A549 (cell line): ENCODE measurements at regions not wholly inside any gene's neighbourhood (a gene's known extent, or its start where the extent isn't known, plus 50 kb on each side); places are given as distances from the start of the nearest gene placed in this dataset.

Experiments used
- ATAC-seq, 2 experiments: fragments of 200-7000 bp in 1 of 2; fragments of >200 bp in 1 of 2; cut with Nextera tagmentation in 1 of 2; cut with Tn5 transposase in 1 of 2; 3 replicates each; pipeline versions ENCODE4 v1.8.0 to v1.9.1; 2018 to 2020; ENCODE audit warnings: mild to moderate bottlenecking in 1 of 2, moderate library complexity in 1 of 2
- CTCF ChIA-PET: fragments of 300-600 bp; sonication (Branson Sonifier 250); formaldehyde crosslinking; extraction: SDS; loops from one replicate; lab custom pipeline; 2021; ENCODE audit warnings: antibody characterized with exemption, inconsistent platforms; lab: Yijun Ruan, JAX
- POLR2A ChIA-PET: fragments of 350-600 bp; formaldehyde crosslinking; extraction: SDS; loops from one replicate; lab custom pipeline; 2021; ENCODE audit warnings: antibody characterized with exemption, inconsistent platforms; lab: Yijun Ruan, JAX
- DNase-seq, 2 experiments: peaks; one replicate each; pipeline versions ENCODE4 v3.0.0 to v3.0.0-alpha.2; 2011 to 2016; ENCODE audit warnings: low read depth in 1 of 2, low spot score in 1 of 2
- FAIRE-seq: peaks from 2 replicates; lab custom pipeline; 2011; peaks lifted over from hg19 to GRCh38; lab: Jason Lieb, UNC
- H3K27ac ChIP-seq, 2 experiments: fragments of >200 bp; sonication (Bioruptor Twin); formaldehyde crosslinking; 3 replicates each; pipeline ENCODE4 v1.5.1; 2016 to 2017
- H3K4me1 ChIP-seq: fragments of >200 bp; sonication (Bioruptor Twin); formaldehyde crosslinking; 3 replicates; pipeline ENCODE4 v1.6.1; 2016
- H3K4me2 ChIP-seq: fragments of >200 bp; sonication (Bioruptor Twin); formaldehyde crosslinking; 3 replicates; pipeline ENCODE4 v1.6.1; 2016
- H3K4me3 ChIP-seq: fragments of >200 bp; sonication (Bioruptor Twin); formaldehyde crosslinking; 3 replicates; pipeline ENCODE4 v1.5.1; 2016
- H3K9me3 ChIP-seq: fragments of >200 bp; sonication (Bioruptor Twin); formaldehyde crosslinking; 3 replicates; pipeline ENCODE4 v1.6.1; 2016
- CBX8 ChIP-seq: fragments of 200-600 bp; sonication (generic); IDR thresholded peaks from 2 replicates; pipeline ENCODE4 v1.6.1; 2016
- CEBPB ChIP-seq, 2 experiments: fragments of >200 bp in 1 of 2; sonication (Bioruptor Twin) in 1 of 2; formaldehyde crosslinking in 1 of 2; IDR thresholded peaks; 2 replicates each; pipeline ENCODE4 v1.6.1; 2012 to 2016
- CHD4 ChIP-seq: fragments of 200-600 bp; sonication (generic); IDR thresholded peaks from 2 replicates; pipeline ENCODE4 v1.6.1; 2016; ENCODE audit warnings: antibody characterized with exemption, mild to moderate bottlenecking, borderline replicate concordance
- ESRRA ChIP-seq: fragments of 150-350 bp; IDR thresholded peaks from 2 replicates; pipeline ENCODE4 v1.6.1; 2014; ENCODE audit warnings: mild to moderate bottlenecking, low read length, borderline replicate concordance
- FOXS1 ChIP-seq: fragments of 250-450 bp; sonication (Bioruptor Pico); IDR thresholded peaks from 2 replicates; pipeline ENCODE4 v1.5.0; 2020; ENCODE audit warnings: mild to moderate bottlenecking, moderate library complexity
- GATA3 ChIP-seq: IDR thresholded peaks from 2 replicates; pipeline ENCODE4 v1.6.1; 2012; ENCODE audit warnings: borderline replicate concordance
- HEYL ChIP-seq: fragments of 250-450 bp; sonication (Bioruptor Pico); IDR thresholded peaks from 2 replicates; pipeline ENCODE4 v1.8.0; 2021; ENCODE audit warnings: mild to moderate bottlenecking, moderate library complexity
- HOXA7 ChIP-seq: fragments of 250-450 bp; sonication (Bioruptor Pico); IDR thresholded peaks from 2 replicates; pipeline ENCODE4 v1.5.0; 2020; ENCODE audit warnings: mild to moderate bottlenecking, moderate library complexity
- HOXB13 ChIP-seq: fragments of 250-450 bp; sonication (Bioruptor Pico); IDR thresholded peaks from 2 replicates; pipeline ENCODE4 v1.5.0; 2020; ENCODE audit warnings: low read depth, mild to moderate bottlenecking, moderate library complexity
- HOXB5 ChIP-seq: fragments of 250-450 bp; sonication (Bioruptor Pico); IDR thresholded peaks from 2 replicates; pipeline ENCODE4 v1.5.0; 2020; ENCODE audit warnings: mild to moderate bottlenecking, moderate library complexity
- JUNB ChIP-seq: fragments of >200 bp; sonication (Bioruptor Twin); formaldehyde crosslinking; IDR thresholded peaks from 2 replicates; pipeline ENCODE4 v1.6.1; 2016
- KDM1A ChIP-seq: fragments of 200-600 bp; sonication (generic); IDR thresholded peaks from 2 replicates; pipeline ENCODE4 v1.6.1; 2016; ENCODE audit warnings: low read depth, mild to moderate bottlenecking
- MAZ ChIP-seq: fragments of 150-350 bp; IDR thresholded peaks from 2 replicates; pipeline ENCODE4 v1.6.1; 2014; ENCODE audit warnings: antibody characterized with exemption, low read depth, low read length, borderline replicate concordance
- MYC ChIP-seq: IDR thresholded peaks from 2 replicates; pipeline ENCODE4 v1.6.1; 2012; ENCODE audit warnings: mild to moderate bottlenecking, inconsistent platforms, low read length, improper control_type of control experiment, borderline replicate concordance
- NR3C1 ChIP-seq: fragments of >200 bp; sonication (Bioruptor Twin); formaldehyde crosslinking; IDR thresholded peaks from 3 replicates; pipeline ENCODE4 v1.6.1; 2017
- RARB ChIP-seq: fragments of 250-450 bp; sonication (Bioruptor Pico); IDR thresholded peaks from 2 replicates; pipeline ENCODE4 v1.8.0; 2021; ENCODE audit warnings: mild to moderate bottlenecking, moderate library complexity
- RCOR1 ChIP-seq: fragments of 150-350 bp; IDR thresholded peaks from 2 replicates; pipeline ENCODE4 v1.6.1; 2014; ENCODE audit warnings: antibody characterized with exemption, low read length, low read depth
- RFX5 ChIP-seq: fragments of 450-650 bp; IDR thresholded peaks from 2 replicates; pipeline ENCODE4 v1.7.1; 2014; ENCODE audit warnings: antibody characterized with exemption, mild to moderate bottlenecking, moderate library complexity
- RNF2 ChIP-seq: fragments of 200-600 bp; sonication (generic); IDR thresholded peaks from 2 replicates; pipeline ENCODE4 v1.6.1; 2016; ENCODE audit warnings: low read depth, mild to moderate bottlenecking, antibody characterized with exemption, moderate library complexity, borderline replicate concordance
- SREBF2 ChIP-seq: fragments of 450-650 bp; IDR thresholded peaks from 2 replicates; pipeline ENCODE4 v1.6.1; 2014; ENCODE audit warnings: mild to moderate bottlenecking, moderate library complexity
- TP53 ChIP-seq: fragments of 250-450 bp; sonication (Bioruptor Pico); IDR thresholded peaks from 2 replicates; pipeline ENCODE4 v1.5.0; 2021; ENCODE audit warnings: mild to moderate bottlenecking, moderate library complexity
- ZFP36 ChIP-seq: fragments of 450-650 bp; IDR thresholded peaks from 2 replicates; pipeline ENCODE4 v1.6.1; 2014; ENCODE audit warnings: borderline replicate concordance; ENCODE audit not compliant: partially characterized antibody
- ZSCAN20 ChIP-seq: fragments of 250-450 bp; sonication (Bioruptor Pico); IDR thresholded peaks from 2 replicates; pipeline ENCODE4 v1.8.0; 2022; ENCODE audit warnings: mild to moderate bottlenecking, moderate library complexity
- WGBS: methylation state at CpG from one replicate; pipeline ENCODE4 v1.1.6; 2017; ENCODE audit errors: missing lambda C conversion rate; 5-methylcytosine and 5-hydroxymethylcytosine counted together
- TF ChIP-seq, protein P1 (sequence below): fragments of >200 bp; sonication (Bioruptor Twin); formaldehyde crosslinking; IDR thresholded peaks from 2 replicates; pipeline ENCODE4 v1.6.1; 2016
- TF ChIP-seq, protein P2 (sequence below): fragments of 450-650 bp; IDR thresholded peaks from 2 replicates; pipeline ENCODE4 v1.6.1; 2014; ENCODE audit warnings: antibody characterized with exemption
- TF ChIP-seq, protein P3 (sequence below): IDR thresholded peaks from 2 replicates; pipeline ENCODE4 v1.6.1; 2012
- TF ChIP-seq, protein P4 (sequence below): fragments of >200 bp; sonication (Bioruptor Twin); formaldehyde crosslinking; IDR thresholded peaks from 3 replicates; pipeline ENCODE4 v1.6.1; 2016

DNA sequence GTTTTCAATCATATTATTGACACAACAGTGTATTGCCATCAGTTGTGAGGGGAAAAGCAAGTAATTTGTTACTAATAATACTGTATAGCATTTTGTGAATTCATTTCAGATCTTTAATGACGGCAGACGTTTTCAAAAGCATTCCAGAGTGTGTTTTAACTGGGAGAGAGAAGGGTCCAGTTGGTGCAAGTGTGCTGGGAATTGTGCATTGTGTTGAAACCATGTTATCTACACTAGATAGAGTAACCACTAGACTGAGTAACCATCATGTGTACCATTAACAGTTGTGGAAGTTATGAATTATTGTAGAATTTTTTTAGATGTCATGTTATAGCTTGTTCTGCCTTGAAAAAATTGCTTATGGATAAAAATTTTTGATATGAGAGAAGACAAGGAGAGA is 104.5 kb upstream of the VEGFC start:
- ATAC-seq = no peak
- 62% methylated on average over 2 of the region's 2 CpGs for WGBS
- POLR2A ChIA-PET = no interaction called here

DNA sequence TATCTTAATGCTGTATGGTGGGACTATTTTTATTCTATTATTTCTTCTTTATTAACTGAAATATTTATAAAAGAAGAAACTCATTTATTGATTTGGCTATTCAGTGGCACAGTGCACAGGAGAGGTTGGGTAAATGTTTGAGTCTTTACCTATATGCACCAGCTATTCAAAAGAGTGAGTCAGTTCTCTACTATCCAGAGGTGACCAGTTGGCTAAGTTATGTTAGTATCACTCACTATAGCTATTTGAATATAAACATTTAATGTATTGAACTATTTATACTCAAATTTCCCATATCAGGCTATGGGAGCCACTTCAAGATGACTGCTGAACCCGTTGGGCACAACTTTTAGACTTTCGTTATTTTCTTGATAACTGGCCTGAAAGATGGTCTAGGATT is 106.1 kb upstream of the VEGFC start:
- no peak overlapping the region for H3K27ac ChIP-seq

More for the DNA sequence above, 104.5 kb upstream of the VEGFC start:
- H3K27ac ChIP-seq = no peak overlapping the region
- no peaks in the 10 kb centered on the region for H3K9me3 ChIP-seq
- H3K4me2 ChIP-seq = no peak overlapping the region
- no peak overlapping the region for H3K4me3 ChIP-seq
- TF ChIP-seq HEYL (CRISPR knock-in tag) = no peak
- no peak for TF ChIP-seq CEBPB (IDR thresholded peaks at IDR 0.05)
- TF ChIP-seq RFX5 = no peak
- no peak for TF ChIP-seq CBX8
- TF ChIP-seq NR3C1 = no peak
- no peak for TF ChIP-seq KDM1A
- TF ChIP-seq, protein P1, sequence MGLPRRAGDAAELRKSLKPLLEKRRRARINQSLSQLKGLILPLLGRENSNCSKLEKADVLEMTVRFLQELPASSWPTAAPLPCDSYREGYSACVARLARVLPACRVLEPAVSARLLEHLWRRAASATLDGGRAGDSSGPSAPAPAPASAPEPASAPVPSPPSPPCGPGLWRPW = no peak
- TF ChIP-seq GATA3 = no peak
- no peak for TF ChIP-seq MYC
- TF ChIP-seq, protein P2, sequence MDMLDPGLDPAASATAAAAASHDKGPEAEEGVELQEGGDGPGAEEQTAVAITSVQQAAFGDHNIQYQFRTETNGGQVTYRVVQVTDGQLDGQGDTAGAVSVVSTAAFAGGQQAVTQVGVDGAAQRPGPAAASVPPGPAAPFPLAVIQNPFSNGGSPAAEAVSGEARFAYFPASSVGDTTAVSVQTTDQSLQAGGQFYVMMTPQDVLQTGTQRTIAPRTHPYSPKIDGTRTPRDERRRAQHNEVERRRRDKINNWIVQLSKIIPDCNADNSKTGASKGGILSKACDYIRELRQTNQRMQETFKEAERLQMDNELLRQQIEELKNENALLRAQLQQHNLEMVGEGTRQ = no peak
- TF ChIP-seq HOXB13 (CRISPR knock-in tag) = no peak
- no peak for TF ChIP-seq MAZ
- TF ChIP-seq ZSCAN20 = no peak
- TF ChIP-seq TP53 (CRISPR knock-in tag) = no peak
- no peak for TF ChIP-seq ESRRA
- TF ChIP-seq, protein P3, sequence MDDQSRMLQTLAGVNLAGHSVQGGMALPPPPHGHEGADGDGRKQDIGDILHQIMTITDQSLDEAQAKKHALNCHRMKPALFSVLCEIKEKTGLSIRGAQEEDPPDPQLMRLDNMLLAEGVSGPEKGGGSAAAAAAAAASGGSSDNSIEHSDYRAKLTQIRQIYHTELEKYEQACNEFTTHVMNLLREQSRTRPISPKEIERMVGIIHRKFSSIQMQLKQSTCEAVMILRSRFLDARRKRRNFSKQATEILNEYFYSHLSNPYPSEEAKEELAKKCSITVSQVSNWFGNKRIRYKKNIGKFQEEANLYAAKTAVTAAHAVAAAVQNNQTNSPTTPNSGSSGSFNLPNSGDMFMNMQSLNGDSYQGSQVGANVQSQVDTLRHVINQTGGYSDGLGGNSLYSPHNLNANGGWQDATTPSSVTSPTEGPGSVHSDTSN = no peak
- TF ChIP-seq SREBF2 = no peak
- TF ChIP-seq RARB (CRISPR knock-in tag) = no peak
- no peak for TF ChIP-seq RCOR1
- TF ChIP-seq CHD4 = no peak
- FAIRE-seq (no peak), DNase-seq (no peak)
- H3K4me1 ChIP-seq = peaks cover 11% of the 10 kb centered on the region; the same call in 2 of the 3 replicates
- CTCF ChIA-PET = no interaction called here

More for the DNA sequence above, 106.1 kb upstream of the VEGFC start:
- ChIA-PET POLR2A (no interaction called here), CTCF (no interaction called here)
- Histone ChIP-seq H3K4me3 (no peak overlapping the region), H3K4me2 (no peak overlapping the region), H3K9me3 (no peaks in the 10 kb centered on the region), H3K4me1 (peaks cover 11% of the 10 kb centered on the region; the same call in 2 of the 3 replicates)
- WGBS = 90% methylated on average over 2 of the region's 2 CpGs
- no peak for ATAC-seq
- TF ChIP-seq JUNB (no peak), FOXS1 (CRISPR knock-in tag) (no peak), KDM1A (no peak), ZFP36 (no peak), HOXA7 (no peak), RNF2 (no peak), RARB (CRISPR knock-in tag) (no peak), HOXB5 (CRISPR knock-in tag) (no peak)
- TF ChIP-seq, protein P4, sequence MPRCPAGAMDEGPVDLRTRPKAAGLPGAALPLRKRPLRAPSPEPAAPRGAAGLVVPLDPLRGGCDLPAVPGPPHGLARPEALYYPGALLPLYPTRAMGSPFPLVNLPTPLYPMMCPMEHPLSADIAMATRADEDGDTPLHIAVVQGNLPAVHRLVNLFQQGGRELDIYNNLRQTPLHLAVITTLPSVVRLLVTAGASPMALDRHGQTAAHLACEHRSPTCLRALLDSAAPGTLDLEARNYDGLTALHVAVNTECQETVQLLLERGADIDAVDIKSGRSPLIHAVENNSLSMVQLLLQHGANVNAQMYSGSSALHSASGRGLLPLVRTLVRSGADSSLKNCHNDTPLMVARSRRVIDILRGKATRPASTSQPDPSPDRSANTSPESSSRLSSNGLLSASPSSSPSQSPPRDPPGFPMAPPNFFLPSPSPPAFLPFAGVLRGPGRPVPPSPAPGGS = no peak
- FAIRE-seq = no peak
- no peak for DNase-seq
